IPS DF 19.7 (cell line): ENCODE measurements at regions not wholly inside any gene's neighbourhood (a gene's known extent, or its start where the extent isn't known, plus 50 kb on each side); places are given as distances from the start of the nearest gene placed in this dataset.
A peak's percentile ranks its signal among the peaks of the same experiment; 100 is the strongest.
"Not testable (repeated sequence)": the region's sequence is repeated elsewhere in the genome, so short reads cannot be mapped to it uniquely, and the experiment has no call there.

ENCODE experiments used
- DNase-seq: peaks from one replicate; pipeline ENCODE4 v3.0.0-alpha.2; 2013; ENCODE audit warnings: low read depth, low spot score

- no peak for DNase-seq
Observed at GRCh38 chr5:168072665-168073064, 218.8 kb upstream of the WWC1 start.

- DNase-seq = no peak
Observed at GRCh38 chr5:168073311-168073710, 218.1 kb upstream of the WWC1 start.

GRCh38 chr5:168073991-168074800 is 217.2 kb upstream of the WWC1 start:
- no peak for DNase-seq

- DNase-seq = no peak
Observed at GRCh38 chr5:168075387-168075786, 216.1 kb upstream of the WWC1 start.

- peak; percentile 30 for DNase-seq
Observed at GRCh38 chr5:168076561-168076991, 214.9 kb upstream of the WWC1 start.

GRCh38 chr5:168085261-168086031 is 206.0 kb upstream of the WWC1 start:
- no peak for DNase-seq

- no peak for DNase-seq
Observed at GRCh38 chr5:168086104-168086610, 205.3 kb upstream of the WWC1 start.

- no peak for DNase-seq
Observed at GRCh38 chr5:168086746-168087145, 204.7 kb upstream of the WWC1 start.

GRCh38 chr5:168088410-168089173 is 202.9 kb upstream of the WWC1 start:
- no peak for DNase-seq

- DNase-seq = no peak
Observed at GRCh38 chr5:168089201-168089887, 202.1 kb upstream of the WWC1 start.

- DNase-seq = no peak
Observed at GRCh38 chr5:168092209-168093185, 198.9 kb upstream of the WWC1 start.

- no peak for DNase-seq
Observed at GRCh38 chr5:168093200-168093910, 198.1 kb upstream of the WWC1 start.

- DNase-seq = no peak
Observed at GRCh38 chr5:168096525-168096924, 194.9 kb upstream of the WWC1 start.

GRCh38 chr5:168097876-168098653 is 193.4 kb upstream of the WWC1 start:
- no peak for DNase-seq

GRCh38 chr5:168101352-168101751 is 190.1 kb upstream of the WWC1 start:
- DNase-seq = no peak

GRCh38 chr5:168103018-168103417 is 188.4 kb upstream of the WWC1 start:
- DNase-seq = not testable (repeated sequence)

- no peak for DNase-seq
Observed at GRCh38 chr5:168104350-168104749, 187.1 kb upstream of the WWC1 start.

- peak; percentile 23 for DNase-seq
Observed at GRCh38 chr5:168104811-168105481, 186.5 kb upstream of the WWC1 start.
